ENCODE measurements at regions not wholly inside any gene's neighbourhood (a gene's known extent, or its start where the extent isn't known, plus 50 kb on each side); places are given as distances from the start of the nearest gene placed in this dataset.

- H3K4me1 ChIP-seq (ENCODE audit: insufficient read depth, low read length, poor library complexity, severe bottlenecking), result no peaks in the 10 kb centered on the region
- no peaks in the 10 kb centered on the region for H3K36me3 ChIP-seq (ENCODE audit: insufficient read depth, low read length)
- no peak overlapping the region for H3K4me2 ChIP-seq (ENCODE audit: low read depth, low read length, poor library complexity, severe bottlenecking)
- no peaks in the 10 kb centered on the region for H3F3A ChIP-seq (ENCODE audit: low read depth)
- H3K27me3 ChIP-seq (ENCODE audit: insufficient read depth, low read length, poor library complexity, severe bottlenecking), result no peaks in the 10 kb centered on the region
- no peak overlapping the region for H3K4me3 ChIP-seq (ENCODE audit: low read length, poor library complexity, severe bottlenecking)
- no peaks in the 10 kb centered on the region for H3K79me2 ChIP-seq (ENCODE audit: insufficient read depth, low read length)
- no peaks in the 10 kb centered on the region for H3K9me2 ChIP-seq (replicated peaks; ENCODE audit: low read depth, low read length)
- H3K9ac ChIP-seq (ENCODE audit: low read depth, low read length, poor library complexity, severe bottlenecking), result no peak overlapping the region
- H2AFZ ChIP-seq (ENCODE audit: low read length), result no peak overlapping the region
- H4K20me1 ChIP-seq (ENCODE audit: insufficient read depth, low read length, poor library complexity, severe bottlenecking), result no peaks in the 10 kb centered on the region
- TF ChIP-seq CTCF (conservative IDR thresholded peaks at IDR 0.05; ENCODE audit: low read length), result no peak
- TF ChIP-seq EZH2phosphoT487 (IDR thresholded peaks at IDR 0.05; ENCODE audit: borderline replicate concordance), result no peak
- no peaks in the 10 kb centered on the region; the same call in 1 of the 2 replicates for H3K9me3 ChIP-seq (ENCODE audit: insufficient read depth, low read depth, low read length)
These were observed 235.0 kb downstream of the MATN1 start for GRCh38 chr1:30488324-30488913.

- Histone ChIP-seq H3K4me2 (ENCODE audit: low read depth, low read length, poor library complexity, severe bottlenecking) (no peak overlapping the region), H3F3A (ENCODE audit: low read depth) (no peaks in the 10 kb centered on the region), H3K27me3 (ENCODE audit: insufficient read depth, low read length, poor library complexity, severe bottlenecking) (no peaks in the 10 kb centered on the region), H4K20me1 (ENCODE audit: insufficient read depth, low read length, poor library complexity, severe bottlenecking) (no peaks in the 10 kb centered on the region), H3K36me3 (ENCODE audit: insufficient read depth, low read length) (no peaks in the 10 kb centered on the region), H3K9ac (ENCODE audit: low read depth, low read length, poor library complexity, severe bottlenecking) (no peak overlapping the region), H3K79me2 (ENCODE audit: insufficient read depth, low read length) (no peaks in the 10 kb centered on the region), H3K9me3 (ENCODE audit: insufficient read depth, low read depth, low read length) (no peaks in the 10 kb centered on the region; the same call in 1 of the 2 replicates), H2AFZ (ENCODE audit: low read length) (no peak overlapping the region), H3K4me1 (ENCODE audit: insufficient read depth, low read length, poor library complexity, severe bottlenecking) (no peaks in the 10 kb centered on the region), H3K9me2 (replicated peaks; ENCODE audit: low read depth, low read length) (no peaks in the 10 kb centered on the region), H3K4me3 (ENCODE audit: low read length, poor library complexity, severe bottlenecking) (no peak overlapping the region)
- TF ChIP-seq CTCF (conservative IDR thresholded peaks at IDR 0.05; ENCODE audit: low read length) (no peak), EZH2phosphoT487 (IDR thresholded peaks at IDR 0.05; ENCODE audit: borderline replicate concordance) (no peak)
These were observed 236.3 kb downstream of the MATN1 start for GRCh38 chr1:30487042-30487441.

- Histone ChIP-seq H3K9me2 (replicated peaks; ENCODE audit: low read depth, low read length) (no peaks in the 10 kb centered on the region), H3K4me3 (ENCODE audit: low read length, poor library complexity, severe bottlenecking) (no peak overlapping the region), H3K9ac (ENCODE audit: low read depth, low read length, poor library complexity, severe bottlenecking) (no peak overlapping the region), H3K4me2 (ENCODE audit: low read depth, low read length, poor library complexity, severe bottlenecking) (no peak overlapping the region), H3K79me2 (ENCODE audit: insufficient read depth, low read length) (no peaks in the 10 kb centered on the region), H3K9me3 (ENCODE audit: insufficient read depth, low read depth, low read length) (peaks cover under 1% of the 10 kb centered on the region; the same call in 1 of the 2 replicates), H3F3A (ENCODE audit: low read depth) (no peaks in the 10 kb centered on the region), H4K20me1 (ENCODE audit: insufficient read depth, low read length, poor library complexity, severe bottlenecking) (no peaks in the 10 kb centered on the region), H3K4me1 (ENCODE audit: insufficient read depth, low read length, poor library complexity, severe bottlenecking) (no peaks in the 10 kb centered on the region), H2AFZ (ENCODE audit: low read length) (no peak overlapping the region), H3K27me3 (ENCODE audit: insufficient read depth, low read length, poor library complexity, severe bottlenecking) (no peaks in the 10 kb centered on the region), H3K36me3 (ENCODE audit: insufficient read depth, low read length) (no peaks in the 10 kb centered on the region)
- TF ChIP-seq CTCF (conservative IDR thresholded peaks at IDR 0.05; ENCODE audit: low read length) (no peak), EZH2phosphoT487 (IDR thresholded peaks at IDR 0.05; ENCODE audit: borderline replicate concordance) (no peak)
These were observed 238.3 kb downstream of the MATN1 start for GRCh38 chr1:30485072-30485471.
